ENCODE measurements at regions not wholly inside any gene's neighbourhood (a gene's known extent, or its start where the extent isn't known, plus 50 kb on each side); places are given as distances from the start of the nearest gene placed in this dataset.
A peak's percentile ranks its signal among the peaks of the same experiment; 100 is the strongest.

- no peaks in the 10 kb centered on the region for H3K36me3 ChIP-seq (ENCODE audit: control insufficient read depth, insufficient read depth, low read length)
- H3K79me2 ChIP-seq = no peaks in the 10 kb centered on the region
- no peak overlapping the region for H2AFZ ChIP-seq
- H3K27me3 ChIP-seq (ENCODE audit: control insufficient read depth, insufficient read depth, low read length) = no peaks in the 10 kb centered on the region
- no peak overlapping the region for H3K4me3 ChIP-seq (ENCODE audit: low read depth, low read length)
- H3K27ac ChIP-seq = no peak overlapping the region
- TF ChIP-seq CTCF (IDR thresholded peaks at IDR 0.05) = peak; percentile 38
- no peak overlapping the region for H3K9ac ChIP-seq
- H3K9me3 ChIP-seq (ENCODE audit: control insufficient read depth, low read length) = no peaks in the 10 kb centered on the region
- no peaks in the 10 kb centered on the region for H3K4me1 ChIP-seq
- no peak overlapping the region for H3K4me2 ChIP-seq (ENCODE audit: low read length)
Observed at GRCh38 chr13:86870444-86870843, 800.7 kb upstream of the SLITRK5 start.

DNA sequence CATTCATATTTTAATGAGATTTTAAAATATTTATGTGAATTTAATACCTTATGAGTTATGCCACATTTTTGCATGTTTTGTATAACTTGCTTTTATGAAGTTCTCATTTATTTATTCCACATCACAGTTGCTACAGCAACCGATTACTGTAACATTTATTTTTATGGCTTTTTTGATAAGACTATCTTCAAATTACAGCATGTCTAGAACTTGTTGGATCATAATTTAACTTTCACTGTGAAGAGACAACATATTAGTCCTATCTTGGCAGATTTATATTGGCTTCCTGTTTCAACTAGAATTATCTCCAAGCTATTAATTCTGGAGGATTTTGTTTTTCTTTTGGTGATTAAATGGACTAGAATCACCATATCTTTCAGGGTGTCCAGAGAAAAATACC lies 793.7 kb upstream of the SLITRK5 start:
- Histone ChIP-seq H2AFZ (no peak overlapping the region), H3K4me3 (ENCODE audit: low read depth, low read length) (no peak overlapping the region), H3K27ac (no peak overlapping the region), H3K4me1 (no peaks in the 10 kb centered on the region), H3K27me3 (ENCODE audit: control insufficient read depth, insufficient read depth, low read length) (no peaks in the 10 kb centered on the region), H3K36me3 (ENCODE audit: control insufficient read depth, insufficient read depth, low read length) (no peaks in the 10 kb centered on the region), H3K9ac (no peak overlapping the region), H3K79me2 (no peaks in the 10 kb centered on the region), H3K9me3 (ENCODE audit: control insufficient read depth, low read length) (no peaks in the 10 kb centered on the region), H3K4me2 (ENCODE audit: low read length) (no peak overlapping the region)
- no peak for TF ChIP-seq CTCF (IDR thresholded peaks at IDR 0.05)

DNA sequence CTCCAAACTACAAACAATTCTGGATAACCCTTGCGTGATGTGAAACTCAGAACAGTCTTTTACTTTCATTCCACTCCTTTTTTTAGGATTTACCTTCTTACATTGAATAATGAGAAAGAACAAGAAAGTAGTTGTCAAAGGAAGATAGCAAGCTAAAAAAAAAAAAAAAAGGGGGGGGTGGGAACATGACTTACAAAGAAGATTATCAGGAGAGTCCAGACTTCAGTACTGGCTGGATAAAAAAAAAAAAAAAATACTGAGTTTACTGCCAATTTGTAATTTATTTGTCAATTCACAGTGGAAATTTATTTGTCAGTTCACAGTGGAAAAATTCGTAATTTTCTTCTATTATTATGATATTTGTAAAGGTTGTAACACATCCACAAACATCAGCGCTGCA lies 792.4 kb upstream of the SLITRK5 start:
- Histone ChIP-seq H3K79me2 (no peaks in the 10 kb centered on the region), H2AFZ (no peak overlapping the region), H3K4me2 (ENCODE audit: low read length) (no peak overlapping the region), H3K36me3 (ENCODE audit: control insufficient read depth, insufficient read depth, low read length) (no peaks in the 10 kb centered on the region), H3K9me3 (ENCODE audit: control insufficient read depth, low read length) (no peaks in the 10 kb centered on the region), H3K9ac (no peak overlapping the region), H3K4me1 (no peaks in the 10 kb centered on the region), H3K27me3 (ENCODE audit: control insufficient read depth, insufficient read depth, low read length) (no peaks in the 10 kb centered on the region), H3K27ac (no peak overlapping the region), H3K4me3 (ENCODE audit: low read depth, low read length) (no peak overlapping the region)
- TF ChIP-seq CTCF (IDR thresholded peaks at IDR 0.05) = no peak

DNA sequence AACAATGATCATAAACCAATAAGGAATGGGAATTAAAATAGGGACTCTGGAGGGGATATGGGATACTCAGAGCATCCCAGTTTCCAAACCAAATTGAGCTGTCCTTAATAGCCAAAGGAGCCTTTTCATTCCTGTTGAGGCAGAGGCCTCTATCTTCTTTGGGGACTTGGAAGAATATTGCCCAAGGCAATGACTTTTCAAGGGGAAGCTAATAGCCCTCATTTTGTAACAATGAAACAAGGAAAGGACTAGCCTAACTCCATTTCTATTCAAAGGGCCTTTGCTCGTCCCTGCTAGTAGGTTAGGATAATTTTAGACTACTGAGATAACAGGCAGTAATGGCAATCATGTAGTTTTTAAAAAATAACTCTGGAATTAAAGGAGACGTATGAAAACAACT lies 789.8 kb upstream of the SLITRK5 start:
- no peak for TF ChIP-seq CTCF (IDR thresholded peaks at IDR 0.05)
- Histone ChIP-seq H3K27me3 (ENCODE audit: control insufficient read depth, insufficient read depth, low read length) (no peaks in the 10 kb centered on the region), H3K79me2 (no peaks in the 10 kb centered on the region), H3K9ac (no peak overlapping the region), H3K27ac (no peak overlapping the region), H3K36me3 (ENCODE audit: control insufficient read depth, insufficient read depth, low read length) (no peaks in the 10 kb centered on the region), H3K4me2 (ENCODE audit: low read length) (no peak overlapping the region), H3K9me3 (ENCODE audit: control insufficient read depth, low read length) (no peaks in the 10 kb centered on the region), H2AFZ (no peak overlapping the region), H3K4me1 (no peaks in the 10 kb centered on the region), H3K4me3 (ENCODE audit: low read depth, low read length) (no peak overlapping the region)

DNA sequence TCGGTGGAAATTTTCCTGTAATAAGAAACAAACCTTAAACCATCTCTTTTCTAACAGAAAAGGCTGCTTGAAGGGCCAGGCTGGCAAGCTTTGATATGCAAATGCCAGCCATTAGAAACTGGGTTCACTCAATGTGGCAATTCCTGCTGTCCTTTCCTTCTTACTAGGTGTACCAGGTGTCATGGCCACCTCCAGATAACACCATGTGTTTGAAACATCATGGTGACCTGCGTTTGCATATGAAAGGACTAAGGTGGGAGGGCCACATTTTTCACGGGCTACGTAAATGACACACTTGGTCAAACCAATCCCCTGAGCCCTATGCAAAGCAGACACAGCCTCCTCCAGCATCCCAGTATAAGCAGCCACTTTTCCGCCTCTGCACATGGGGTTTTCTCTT lies 789.1 kb upstream of the SLITRK5 start:
- Histone ChIP-seq H3K4me1 (no peaks in the 10 kb centered on the region), H3K9ac (no peak overlapping the region), H3K27me3 (ENCODE audit: control insufficient read depth, insufficient read depth, low read length) (no peaks in the 10 kb centered on the region), H3K4me2 (ENCODE audit: low read length) (no peak overlapping the region), H3K79me2 (no peaks in the 10 kb centered on the region), H3K36me3 (ENCODE audit: control insufficient read depth, insufficient read depth, low read length) (no peaks in the 10 kb centered on the region), H3K27ac (no peak overlapping the region), H3K4me3 (ENCODE audit: low read depth, low read length) (no peak overlapping the region), H3K9me3 (ENCODE audit: control insufficient read depth, low read length) (no peaks in the 10 kb centered on the region), H2AFZ (no peak overlapping the region)
- TF ChIP-seq CTCF (IDR thresholded peaks at IDR 0.05) = no peak

Measured in parathyroid adenoma (tissue), 2 donors.